KOPT-K1 (cell line): ENCODE measurements at regions not wholly inside any gene's neighbourhood (a gene's known extent, or its start where the extent isn't known, plus 50 kb on each side); places are given as distances from the start of the nearest gene placed in this dataset.
"Not testable (repeated sequence)": the region's sequence is repeated elsewhere in the genome, so short reads cannot be mapped to it uniquely, and the experiment has no call there.

Source experiments
- H3K27ac ChIP-seq: fragments of 200-600 bp; sonication (generic); 2 replicates; pipeline ENCODE4 v1.5.1; 2016; ENCODE audit warnings: antibody characterized with exemption, mild to moderate bottlenecking, low read depth, low read length; ENCODE audit not compliant: poor library complexity, severe bottlenecking
- H3K36me3 ChIP-seq: fragments of 200-600 bp; sonication (generic); 2 replicates; pipeline ENCODE4 v1.5.1; 2017; ENCODE audit warnings: antibody characterized with exemption, mild to moderate bottlenecking, low read length, moderate library complexity; ENCODE audit not compliant: insufficient read depth
- H3K9me3 ChIP-seq: fragments of 200-600 bp; sonication (generic); 2 replicates; pipeline ENCODE4 v1.5.1; 2017; ENCODE audit warnings: antibody characterized with exemption, low read length, mild to moderate bottlenecking; ENCODE audit not compliant: insufficient read depth, poor library complexity, severe bottlenecking

DNA sequence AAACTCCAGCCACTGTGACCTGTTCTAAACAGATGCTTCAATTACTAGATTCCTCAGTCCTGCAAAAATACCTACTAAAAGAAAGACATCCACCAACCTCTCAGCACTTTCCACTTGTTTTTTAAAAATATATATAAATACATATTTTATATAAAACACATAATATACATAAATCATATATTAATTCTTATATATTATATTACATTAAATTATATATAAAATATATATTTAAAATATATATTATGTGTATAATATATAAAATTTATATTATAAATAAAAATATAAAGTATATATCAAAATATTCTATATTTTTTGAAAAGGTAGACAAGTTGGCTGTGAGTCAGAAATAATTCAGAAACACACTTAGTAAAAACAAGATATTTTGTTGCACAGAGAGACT, 2371.8 kb upstream of the ACO1 start:
- no peaks in the 10 kb centered on the region for H3K9me3 ChIP-seq
- H3K27ac ChIP-seq, result no peak overlapping the region
- H3K36me3 ChIP-seq, result no peaks in the 10 kb centered on the region

DNA sequence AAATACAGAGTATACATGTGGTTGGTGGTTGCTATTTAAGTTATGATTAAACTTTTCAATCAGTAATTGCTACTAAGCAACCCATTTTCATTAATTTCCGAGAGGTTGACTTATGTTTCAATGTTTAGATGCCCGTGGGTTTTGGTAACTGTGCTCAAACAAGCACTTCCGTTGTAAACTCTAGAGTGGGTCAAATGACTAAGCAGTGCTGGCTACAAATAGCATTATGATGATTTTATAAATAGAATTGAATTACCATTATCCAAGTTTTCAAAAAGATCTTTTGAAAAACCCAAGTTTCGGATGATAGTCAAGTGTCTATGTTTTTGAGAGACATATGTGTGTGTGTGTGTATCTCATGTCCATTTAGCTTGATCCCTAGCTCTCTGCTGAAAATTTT, 2369.4 kb upstream of the ACO1 start:
- H3K27ac ChIP-seq, result no peak overlapping the region
- H3K36me3 ChIP-seq, result no peaks in the 10 kb centered on the region
- no peaks in the 10 kb centered on the region for H3K9me3 ChIP-seq

DNA sequence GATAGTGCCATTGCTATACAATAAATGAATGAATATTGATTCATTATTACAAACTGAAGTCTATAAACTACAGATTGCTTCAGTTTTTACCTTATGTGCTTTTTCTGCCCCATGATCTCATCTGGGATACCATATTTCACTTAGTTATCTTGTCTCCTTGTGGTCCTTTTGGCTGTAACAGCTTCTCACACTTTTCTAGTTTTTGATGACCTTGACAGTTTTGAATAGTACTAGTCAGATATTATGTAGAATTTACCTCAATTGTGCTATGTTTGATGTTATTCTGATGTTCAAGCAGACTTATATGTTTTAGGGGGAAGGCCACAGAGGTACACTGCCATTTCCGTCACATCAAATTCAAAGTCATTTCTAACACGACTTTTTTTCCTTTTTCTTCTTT, 2364.3 kb upstream of the ACO1 start:
- no peak overlapping the region for H3K27ac ChIP-seq
- no peaks in the 10 kb centered on the region for H3K9me3 ChIP-seq
- H3K36me3 ChIP-seq, result no peaks in the 10 kb centered on the region

DNA sequence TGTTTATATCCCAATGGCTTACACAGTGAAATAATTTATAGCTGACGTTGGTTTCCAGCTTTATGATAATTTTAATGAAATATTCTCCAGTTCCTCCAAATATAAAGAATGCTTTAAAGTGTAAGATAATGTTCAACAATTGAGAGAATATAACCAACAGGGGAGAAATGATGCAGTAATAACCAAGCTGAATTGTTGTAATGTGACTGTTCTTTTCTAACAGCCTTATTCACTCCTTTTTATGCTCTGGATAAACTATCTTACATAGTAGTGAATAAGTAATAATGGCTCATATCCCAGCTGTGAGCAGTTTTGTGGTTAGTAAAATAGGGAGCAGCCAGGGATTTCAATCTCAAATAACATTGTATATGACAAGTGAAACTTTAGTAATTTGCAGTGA, 2348.7 kb upstream of the ACO1 start:
- no peak overlapping the region for H3K27ac ChIP-seq
- no peaks in the 10 kb centered on the region for H3K9me3 ChIP-seq
- H3K36me3 ChIP-seq, result no peaks in the 10 kb centered on the region

DNA sequence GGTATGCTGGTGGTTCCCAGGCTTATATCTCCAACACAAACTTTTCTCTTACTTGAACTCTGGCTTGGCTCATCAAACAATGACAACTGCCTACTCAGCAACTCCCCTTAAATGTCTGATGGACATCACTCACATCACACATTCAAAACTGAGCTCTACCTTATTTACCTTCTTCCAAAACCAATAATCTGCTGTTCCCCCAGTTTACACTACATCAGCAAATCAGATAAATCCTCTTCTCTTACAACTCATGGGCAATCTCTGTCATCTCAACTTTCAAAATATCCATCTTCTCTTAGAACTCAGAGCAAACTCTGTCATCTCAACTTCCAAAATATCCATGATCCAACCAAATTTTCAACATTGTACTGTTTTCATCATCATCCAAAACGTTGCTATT, 2347.9 kb upstream of the ACO1 start:
- H3K9me3 ChIP-seq, result no peaks in the 10 kb centered on the region
- no peak overlapping the region for H3K27ac ChIP-seq
- no peaks in the 10 kb centered on the region for H3K36me3 ChIP-seq

DNA sequence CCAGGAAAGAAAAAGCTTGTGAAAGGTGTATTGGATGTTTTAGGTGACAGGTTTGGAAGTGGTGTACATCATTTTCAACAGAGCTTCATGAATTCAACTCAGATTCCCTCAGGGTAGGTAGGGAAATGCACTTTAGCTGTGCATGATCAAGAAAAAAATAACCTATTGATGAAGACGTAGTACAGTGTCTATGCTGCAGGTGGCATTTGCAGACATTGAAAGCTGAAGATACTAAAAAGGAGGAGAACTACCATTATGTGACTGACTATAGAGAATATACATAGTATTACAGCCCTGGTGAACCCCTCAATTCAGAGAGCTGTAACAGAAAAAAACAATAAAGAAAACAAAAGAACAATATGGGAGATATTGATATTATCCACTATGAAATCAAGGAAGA, 2344.7 kb upstream of the ACO1 start:
- Histone ChIP-seq H3K27ac (no peak overlapping the region), H3K9me3 (no peaks in the 10 kb centered on the region), H3K36me3 (no peaks in the 10 kb centered on the region)

DNA sequence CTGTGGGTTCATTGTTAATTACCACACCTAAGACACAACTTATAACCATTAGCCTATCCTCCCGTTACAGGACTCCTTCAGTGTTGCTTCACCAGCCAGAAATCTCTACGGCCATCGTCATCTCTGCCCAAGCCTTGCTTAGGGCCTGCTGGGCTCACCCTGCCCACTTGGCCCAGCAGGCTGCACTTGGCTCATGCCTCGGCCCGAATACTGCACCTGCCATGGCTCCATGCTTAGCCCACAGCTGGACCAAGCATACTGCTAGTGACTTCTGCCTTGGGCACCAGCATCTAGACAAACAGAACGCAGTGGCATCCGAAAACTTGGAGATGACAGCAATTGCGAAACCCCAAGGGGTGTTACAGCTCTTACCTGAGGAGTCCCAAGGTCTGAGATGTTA, 2336.0 kb upstream of the ACO1 start:
- Histone ChIP-seq H3K36me3 (no peaks in the 10 kb centered on the region), H3K9me3 (no peaks in the 10 kb centered on the region), H3K27ac (no peak overlapping the region)

DNA sequence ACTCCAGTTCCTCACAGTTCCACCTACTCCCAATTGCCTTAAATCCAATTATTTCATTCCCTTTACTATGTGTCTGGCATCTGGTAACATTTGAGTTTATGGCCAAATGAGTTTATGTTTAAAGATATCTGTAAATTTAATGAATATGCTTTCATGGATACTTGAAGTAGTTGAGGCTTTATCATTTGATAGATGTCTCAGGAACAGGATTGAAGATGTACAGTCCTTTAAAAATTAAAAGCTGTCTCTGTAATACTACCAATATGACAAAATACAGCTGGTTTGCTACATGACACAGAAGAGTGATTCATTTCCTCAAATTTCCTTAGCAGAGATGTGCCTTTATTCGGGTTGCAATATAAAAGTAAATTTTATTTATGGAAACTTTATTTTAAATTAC, 2326.0 kb upstream of the ACO1 start:
- no peaks in the 10 kb centered on the region for H3K9me3 ChIP-seq
- no peaks in the 10 kb centered on the region for H3K36me3 ChIP-seq
- H3K27ac ChIP-seq, result no peak overlapping the region

DNA sequence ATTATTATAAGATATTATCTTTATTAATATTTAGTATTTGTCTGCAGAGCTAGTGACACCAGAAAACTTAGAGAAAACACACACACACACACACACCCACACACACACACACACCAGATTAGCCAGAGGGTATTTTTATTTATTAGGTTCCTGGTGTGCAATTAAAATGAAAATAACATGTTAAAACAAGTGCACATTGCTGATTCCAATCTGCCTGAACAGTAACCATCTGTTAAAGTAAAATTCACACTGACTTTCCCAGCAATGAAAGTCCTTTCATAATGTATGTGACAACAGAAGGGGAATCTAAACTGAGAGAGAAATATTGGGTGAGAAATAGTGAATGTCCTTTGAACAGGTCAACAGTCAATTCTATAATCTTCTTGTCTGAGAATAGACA, 2323.5 kb upstream of the ACO1 start:
- Histone ChIP-seq H3K9me3 (no peaks in the 10 kb centered on the region), H3K27ac (no peak overlapping the region), H3K36me3 (no peaks in the 10 kb centered on the region)

DNA sequence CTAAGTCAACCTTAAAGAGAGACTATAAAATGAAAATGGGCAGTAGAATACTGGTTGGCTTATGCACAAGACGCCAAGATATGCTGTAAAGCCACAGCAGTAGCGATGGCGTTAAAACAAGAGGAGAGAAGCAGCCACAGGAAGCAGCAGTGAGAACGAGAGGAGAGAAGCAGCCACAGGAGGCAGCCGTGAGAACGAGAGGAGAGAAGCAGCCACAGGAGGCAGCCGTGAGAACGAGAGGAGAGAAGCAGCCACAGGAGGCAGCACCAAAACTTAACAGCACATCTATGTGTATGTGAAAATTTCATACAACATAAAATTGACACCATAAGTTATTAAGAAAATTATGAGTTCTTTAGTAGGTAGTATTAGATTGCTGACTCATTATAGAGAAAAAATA, 2318.6 kb upstream of the ACO1 start:
- H3K9me3 ChIP-seq, result no peaks in the 10 kb centered on the region
- H3K27ac ChIP-seq, result no peak overlapping the region
- H3K36me3 ChIP-seq, result no peaks in the 10 kb centered on the region

DNA sequence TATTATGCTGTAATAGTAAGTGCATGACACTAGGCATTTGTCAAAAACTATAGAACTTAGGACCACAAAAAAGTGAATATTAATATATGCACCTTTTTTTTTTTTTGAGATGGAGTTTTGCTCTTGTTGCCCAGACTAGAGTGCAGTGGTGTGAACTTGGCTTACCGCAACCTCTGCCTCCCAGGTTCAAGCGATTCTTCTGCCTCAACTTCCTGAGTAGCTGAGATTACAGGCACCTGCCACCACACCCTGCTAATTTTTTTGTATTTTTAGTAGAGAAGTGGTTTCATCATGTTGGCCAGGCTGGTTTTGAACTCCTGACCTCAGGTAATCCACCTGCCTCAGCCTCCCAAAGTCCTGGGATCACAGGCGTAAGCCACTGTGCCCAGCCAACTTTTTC, 2315.2 kb upstream of the ACO1 start:
- not testable (repeated sequence) for H3K36me3 ChIP-seq, H3K9me3 ChIP-seq, H3K27ac ChIP-seq

DNA sequence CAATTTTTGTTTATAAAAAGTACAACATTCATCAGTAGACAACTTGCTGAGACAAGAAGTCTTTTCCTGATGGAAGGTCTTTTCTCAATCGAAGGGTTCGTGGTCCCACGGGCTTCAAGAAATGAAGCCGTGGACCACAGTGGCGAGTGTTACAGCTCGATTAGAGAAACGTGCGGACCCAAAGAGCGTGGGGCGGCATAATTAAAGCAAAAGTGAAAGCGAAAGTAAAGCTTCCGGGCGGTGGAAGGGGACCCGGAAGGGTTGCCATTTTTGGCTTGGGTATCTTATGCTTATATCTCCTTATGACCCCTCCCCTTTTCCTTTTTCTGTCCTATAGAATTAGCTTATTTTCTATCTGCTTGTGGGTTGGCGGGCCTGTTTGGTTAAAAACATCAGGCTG, 2309.4 kb upstream of the ACO1 start:
- Histone ChIP-seq H3K9me3 (no peaks in the 10 kb centered on the region), H3K27ac (no peak overlapping the region), H3K36me3 (no peaks in the 10 kb centered on the region)

DNA sequence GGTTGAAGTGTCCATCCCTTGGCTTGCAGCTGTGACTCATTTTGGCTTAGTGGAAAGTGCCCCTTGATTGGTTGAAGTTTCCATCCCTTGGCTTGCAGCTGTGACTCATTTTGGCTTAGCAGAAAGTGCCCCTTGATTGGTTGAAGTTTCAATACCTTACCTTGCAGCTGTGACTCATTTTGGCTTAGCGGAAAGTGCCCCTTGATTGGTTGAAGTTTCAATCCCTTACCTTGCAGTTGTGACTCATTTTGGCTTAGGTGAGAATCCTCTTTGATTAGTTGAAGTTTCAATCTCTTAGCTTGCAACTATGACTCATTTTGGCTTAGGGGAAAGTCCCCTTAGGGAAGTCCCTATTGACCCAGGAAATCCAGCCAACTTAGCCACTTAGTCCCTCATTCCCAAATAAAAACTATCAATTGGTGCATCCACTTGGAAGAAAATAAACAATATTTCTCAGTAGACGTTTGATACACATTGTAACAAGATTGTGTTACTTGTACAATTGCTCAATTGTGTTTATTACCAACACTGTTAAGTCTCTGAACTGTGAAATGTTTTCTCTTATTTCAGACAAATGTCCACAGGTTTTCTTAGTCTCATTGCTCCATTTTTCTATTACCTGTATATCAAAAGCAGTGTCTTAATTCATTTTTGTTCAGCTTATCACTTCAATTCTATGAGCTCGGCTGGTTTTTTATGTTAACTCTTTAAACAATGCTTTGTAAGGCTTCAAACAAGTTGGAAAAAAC, 2308.8 kb upstream of the ACO1 start:
- Histone ChIP-seq H3K27ac (no peak overlapping the region), H3K9me3 (no peaks in the 10 kb centered on the region), H3K36me3 (no peaks in the 10 kb centered on the region)

DNA sequence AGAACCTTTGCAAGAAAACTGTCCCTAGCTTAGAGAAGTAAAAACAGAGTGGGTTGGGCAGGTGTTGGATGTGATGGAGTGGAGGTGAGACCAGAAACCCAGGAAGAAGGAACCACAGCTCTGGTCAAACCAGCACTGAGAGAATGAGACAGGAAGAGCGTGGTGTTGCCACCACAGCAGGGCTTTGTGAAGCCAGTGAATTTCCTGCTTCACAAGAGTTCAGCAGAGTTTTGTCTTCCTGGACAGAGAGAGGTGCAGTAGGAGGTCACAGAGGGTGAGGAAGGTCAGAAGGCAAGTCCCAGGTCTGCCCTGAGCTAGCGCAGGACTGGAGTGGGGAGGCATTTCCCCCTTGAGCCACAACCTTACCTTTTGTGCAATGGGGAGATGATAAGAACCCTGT, 2306.2 kb upstream of the ACO1 start:
- Histone ChIP-seq H3K9me3 (no peaks in the 10 kb centered on the region), H3K27ac (no peak overlapping the region), H3K36me3 (no peaks in the 10 kb centered on the region)

DNA sequence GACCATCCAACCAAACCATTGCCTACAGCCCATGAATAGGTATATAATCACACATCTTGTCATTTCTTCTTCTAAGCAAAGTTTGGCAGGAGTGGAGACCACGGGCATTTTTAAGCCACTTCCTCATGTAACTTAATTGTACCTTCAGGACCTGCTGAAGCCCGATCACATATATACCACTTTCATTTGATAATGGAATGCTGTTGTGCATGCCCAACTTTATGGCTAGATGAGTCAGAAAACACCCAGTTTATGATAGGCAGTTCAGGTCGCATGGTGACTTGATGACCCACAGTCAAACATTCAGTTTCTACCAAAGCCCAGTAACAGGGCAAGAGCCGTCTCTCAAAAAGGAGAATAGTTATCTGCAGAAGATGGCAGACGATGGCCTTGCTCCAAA, 2295.0 kb upstream of the ACO1 start:
- Histone ChIP-seq H3K9me3 (no peaks in the 10 kb centered on the region), H3K36me3 (no peaks in the 10 kb centered on the region), H3K27ac (no peak overlapping the region)

DNA sequence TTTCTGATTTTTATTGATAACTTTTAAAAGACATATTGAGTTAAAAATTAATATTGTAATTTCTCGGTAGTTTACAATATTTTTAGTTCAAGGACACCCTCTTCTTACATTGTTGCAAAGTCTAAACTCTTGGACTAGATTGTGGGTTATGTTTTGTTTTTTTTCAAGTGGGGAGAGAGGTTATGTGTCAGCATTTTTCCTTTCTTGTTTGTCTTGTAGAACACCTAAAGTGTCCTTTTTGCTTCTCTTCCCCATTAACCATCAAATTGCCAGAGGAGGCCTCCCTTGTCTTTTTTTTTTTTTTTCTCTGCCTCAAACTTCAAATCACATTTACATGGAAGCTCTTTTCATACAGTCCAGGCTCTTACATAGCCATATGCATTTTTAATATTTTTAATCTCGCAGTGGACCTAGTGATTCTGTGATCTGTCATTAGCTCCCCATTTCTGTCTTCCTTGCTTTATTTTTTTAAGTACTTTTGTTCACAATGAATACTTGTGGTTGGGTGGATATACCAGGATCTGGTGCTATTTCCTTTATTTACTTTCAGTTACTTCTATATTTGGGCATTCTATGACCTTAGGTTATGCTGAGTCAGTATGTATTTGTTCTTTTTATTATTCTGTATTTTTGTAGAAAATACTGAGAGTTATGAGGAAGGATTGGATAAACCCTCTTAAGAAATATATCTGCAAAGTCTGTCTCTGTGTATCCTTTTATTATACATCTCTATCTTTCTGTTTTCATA, 2280.6 kb upstream of the ACO1 start:
- Histone ChIP-seq H3K9me3 (no peaks in the 10 kb centered on the region), H3K27ac (no peak overlapping the region), H3K36me3 (no peaks in the 10 kb centered on the region)
